A673 (cell line): ENCODE measurements at regions not wholly inside any gene's neighbourhood (a gene's known extent, or its start where the extent isn't known, plus 50 kb on each side); places are given as distances from the start of the nearest gene placed in this dataset.
"Not testable (repeated sequence)": the region's sequence is repeated elsewhere in the genome, so short reads cannot be mapped to it uniquely, and the experiment has no call there.

ENCODE experiments used
- BruUV-seq: library from RNA; stranded (reverse); fragments of 400-500 nt; replicated peaks from 2 replicates; lab custom pipeline; 2021; lab: Mats Ljungman, UMichigan
- CTCF ChIA-PET: fragments of 300-600 bp; sonication (Branson Sonifier 250); formaldehyde crosslinking; loops from one replicate; lab custom pipeline; 2022; ENCODE audit warnings: antibody characterized with exemption; lab: Charles Lee
- POLR2A ChIA-PET: fragments of 300-600 bp; sonication (Branson Sonifier 250); formaldehyde crosslinking; loops from one replicate; lab custom pipeline; 2022; ENCODE audit warnings: antibody characterized with exemption; ENCODE audit not compliant: low non-redundant PET; lab: Charles Lee
- DNase-seq: peaks from one replicate; pipeline ENCODE4 v3.0.0-alpha.2; 2015; ENCODE audit warnings: low spot score
- H3K27ac ChIP-seq: fragments of 200-600 bp; sonication (generic); 2 replicates; pipeline ENCODE4 v1.5.1; 2016; ENCODE audit warnings: mixed run types, low read depth, mild to moderate bottlenecking, mixed read lengths, antibody characterized with exemption, low read length; ENCODE audit not compliant: poor library complexity, severe bottlenecking
- H3K27me3 ChIP-seq: fragments of 200-600 bp; sonication (generic); replicated peaks from 2 replicates; pipeline ENCODE4 v1.6.1; 2017; ENCODE audit warnings: mixed run types, low read depth, mild to moderate bottlenecking, mixed read lengths, antibody characterized with exemption, low read length; ENCODE audit not compliant: insufficient read depth, poor library complexity
- H3K36me3 ChIP-seq: fragments of 200-600 bp; sonication (generic); 2 replicates; pipeline ENCODE4 v1.6.1; 2016; ENCODE audit warnings: mixed run types, mild to moderate bottlenecking, mixed read lengths, antibody characterized with exemption, low read length; ENCODE audit not compliant: insufficient read depth, poor library complexity, severe bottlenecking
- H3K4me1 ChIP-seq: fragments of 200-600 bp; sonication (generic); 2 replicates; pipeline ENCODE4 v1.6.1; 2017; ENCODE audit warnings: mixed run types, mild to moderate bottlenecking, mixed read lengths, antibody characterized with exemption, low read length; ENCODE audit not compliant: insufficient read depth, poor library complexity, severe bottlenecking
- H3K4me3 ChIP-seq: fragments of 200-600 bp; sonication (generic); 2 replicates; pipeline ENCODE4 v1.5.1; 2016; ENCODE audit warnings: low read depth, mixed run types, mild to moderate bottlenecking, mixed read lengths, low read length; ENCODE audit not compliant: poor library complexity, severe bottlenecking
- H3K9me3 ChIP-seq: fragments of 200-600 bp; sonication (generic); 2 replicates; pipeline ENCODE4 v1.6.1; 2016; ENCODE audit warnings: mixed run types, low read depth, mild to moderate bottlenecking, mixed read lengths, antibody characterized with exemption, low read length; ENCODE audit not compliant: poor library complexity, severe bottlenecking
- CTCF ChIP-seq: fragments of 300-800, 200-600 bp; sonication (generic); conservative IDR thresholded peaks from 2 replicates; pipeline ENCODE4 v1.5.1; 2017; ENCODE audit warnings: low read depth, mild to moderate bottlenecking, antibody characterized with exemption, low read length, moderate library complexity, mixed read lengths
- EZH2 ChIP-seq: fragments of 200-600 bp; sonication (generic); IDR thresholded peaks from 2 replicates; pipeline ENCODE4 v1.6.1; 2017; ENCODE audit warnings: borderline replicate concordance, low read depth, mild to moderate bottlenecking, mixed read lengths, antibody characterized with exemption, low read length; ENCODE audit not compliant: poor library complexity, severe bottlenecking
- intact Hi-C: fragments of 100-400 bp; cut with micrococcal nuclease; formaldehyde crosslinking; loops from one replicate; pipeline ENCODE4 v1.10.0; 2022; ENCODE audit not compliant: unreplicated experiment

- Histone ChIP-seq H3K27ac (peak overlapping the region; percentile 64), H3K36me3 (no peaks in the 10 kb centered on the region), H3K4me3 (no peak overlapping the region), H3K9me3 (no peaks in the 10 kb centered on the region), H3K4me1 (peaks cover 21% of the 10 kb centered on the region), H3K27me3 (no peaks in the 10 kb centered on the region)
- TF ChIP-seq CTCF, result 0 out of 2 replicates have a peak, but pooled peaks have one; percentile 26
- TF ChIP-seq EZH2, result no peak
- CTCF ChIA-PET, result no interaction called here
- POLR2A ChIA-PET, result no interaction called here
- peak; percentile 87 for DNase-seq
- intact Hi-C loops, result no loop called here
- BruUV-seq, result no TSS peak
Measured at GRCh38 chr12:127810041-127810440, 456.9 kb upstream of the TMEM132C start.

- POLR2A ChIA-PET, H3K4me3 ChIP-seq, H3K27me3 ChIP-seq, H3K27ac ChIP-seq, BruUV-seq, intact Hi-C loops, H3K9me3 ChIP-seq, CTCF ChIA-PET, H3K36me3 ChIP-seq: not testable (repeated sequence)
- peaks cover 21% of the 10 kb centered on the region for H3K4me1 ChIP-seq
- DNase-seq, result peak; percentile 26
Measured at GRCh38 chr12:127810459-127810858, 456.5 kb upstream of the TMEM132C start.

- Histone ChIP-seq H3K9me3 (no peaks in the 10 kb centered on the region), H3K27ac (no peak overlapping the region), H3K4me3 (no peak overlapping the region), H3K36me3 (no peaks in the 10 kb centered on the region), H3K27me3 (no peaks in the 10 kb centered on the region), H3K4me1 (peaks cover 21% of the 10 kb centered on the region)
- ChIA-PET POLR2A (no interaction called here), CTCF (no interaction called here)
- intact Hi-C loops, result no loop called here
- no peak for TF ChIP-seq CTCF
- peak; percentile 61 for DNase-seq
- BruUV-seq, result no TSS peak
Measured at GRCh38 chr12:127811988-127812387, 455.0 kb upstream of the TMEM132C start.

- BruUV-seq, result no TSS peak
- DNase-seq, result no peak
- ChIA-PET POLR2A (no interaction called here), CTCF (no interaction called here)
- Histone ChIP-seq H3K27me3 (no peaks in the 10 kb centered on the region), H3K36me3 (no peaks in the 10 kb centered on the region), H3K4me3 (no peak overlapping the region), H3K9me3 (no peaks in the 10 kb centered on the region), H3K4me1 (peaks cover 21% of the 10 kb centered on the region), H3K27ac (no peak overlapping the region)
- intact Hi-C loops, result no loop called here
- no peak for TF ChIP-seq EZH2
- TF ChIP-seq CTCF, result no peak
Measured at GRCh38 chr12:127813147-127813546, 453.8 kb upstream of the TMEM132C start.
